Activated CD4-positive, CD25-positive, alpha-beta regulatory T cell treated with anti-CD3 and anti-CD28 coated beads, Interleukin-2, amount 50 U/mL, for 16 hours (primary cell): ENCODE measurements at regions not wholly inside any gene's neighbourhood (a gene's known extent, or its start where the extent isn't known, plus 50 kb on each side); places are given as distances from the start of the nearest gene placed in this dataset.

Experiments used
- DNase-seq: peaks from one replicate; pipeline ENCODE4 v3.0.0-alpha.2; 2020; ENCODE audit warnings: low read depth, low spot score

DNA sequence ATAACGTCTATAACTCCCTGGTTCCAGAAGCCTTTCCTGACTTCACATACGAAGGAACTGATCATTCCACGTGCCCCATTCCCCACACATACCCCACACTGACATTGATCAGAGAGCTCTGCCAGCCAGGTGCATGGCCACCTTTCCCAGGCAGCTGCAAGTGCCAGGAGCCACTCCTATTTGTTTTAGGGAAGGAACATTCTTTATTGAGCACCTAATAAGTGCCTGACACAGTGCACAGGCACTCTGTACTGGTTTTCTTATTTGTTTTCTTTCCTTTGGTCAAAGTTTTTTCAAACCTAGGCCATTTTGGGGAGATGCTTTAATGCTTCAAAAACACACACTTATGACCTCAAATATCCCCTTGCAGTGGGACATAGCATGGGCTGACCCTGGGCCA lies 50.0 kb downstream of the PITPNM2 start:
- DNase-seq, result no peak

DNA sequence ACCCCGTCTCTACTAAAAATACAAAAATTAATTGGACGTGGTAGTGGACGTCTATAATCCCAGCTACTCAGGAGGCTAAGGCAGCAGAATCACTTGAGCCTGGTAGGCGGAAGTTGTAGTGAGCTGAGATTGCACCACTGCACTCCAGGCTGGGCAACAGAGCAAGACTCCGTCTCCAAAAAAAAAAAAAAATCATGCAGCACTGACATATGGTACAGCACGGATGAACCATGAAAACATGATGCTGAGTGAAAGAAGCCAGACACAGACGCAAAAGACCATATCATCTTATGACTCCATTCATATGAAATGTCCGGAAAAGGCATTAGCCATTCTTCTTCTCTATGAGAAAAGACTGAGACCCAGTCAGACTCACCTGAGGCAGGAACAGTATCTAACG lies 50.4 kb downstream of the PITPNM2 start:
- no peak for DNase-seq

DNA sequence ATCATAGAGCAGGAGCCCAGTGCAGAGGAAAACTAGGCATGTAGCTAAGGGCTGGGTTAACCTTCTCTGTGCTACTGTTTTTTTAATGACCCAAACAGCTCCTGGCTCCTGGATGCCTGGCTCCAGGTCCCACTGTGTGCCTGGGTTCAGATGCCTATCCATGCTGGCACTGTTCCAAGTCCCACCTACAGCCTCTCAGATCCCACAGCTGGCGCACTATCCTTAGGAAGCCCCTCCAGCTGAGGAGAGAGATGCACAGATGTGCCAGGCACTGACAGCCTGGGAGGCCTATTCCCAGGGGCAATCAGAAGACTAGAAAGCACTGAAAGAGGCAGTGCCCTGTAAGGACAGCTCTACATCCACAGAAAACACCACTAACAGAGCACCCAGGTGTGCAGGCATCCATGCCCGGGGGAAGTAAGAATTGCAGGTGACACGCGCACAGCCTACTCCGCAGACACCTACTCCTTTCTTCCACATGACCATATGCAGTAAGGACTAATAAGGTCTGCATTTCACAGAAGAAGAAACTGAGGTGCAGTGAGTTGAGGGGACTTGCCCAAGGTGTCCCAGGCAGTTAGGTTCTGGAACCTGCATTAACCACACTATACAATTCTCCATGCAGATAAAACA lies 51.2 kb downstream of the PITPNM2 start:
- no peak for DNase-seq

DNA sequence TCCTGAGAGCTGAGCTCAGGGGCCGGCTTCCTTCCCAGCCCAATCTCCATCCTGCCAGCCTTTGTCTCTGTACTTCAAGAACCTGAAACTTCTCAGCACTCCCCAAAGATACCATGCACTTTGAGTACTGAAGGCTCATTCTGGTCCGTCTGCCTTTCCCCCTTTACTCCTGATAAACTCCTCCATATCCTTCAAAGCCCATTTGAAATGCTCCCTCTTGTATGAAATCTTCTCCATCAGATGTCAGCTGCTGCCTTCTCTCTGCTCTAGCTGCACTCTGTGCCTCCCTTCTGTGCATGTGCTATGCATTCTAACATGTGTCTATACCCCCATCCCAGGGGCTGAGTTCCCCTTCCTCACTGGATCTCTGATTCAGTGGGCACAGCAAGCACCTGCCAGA lies 52.1 kb downstream of the PITPNM2 start:
- DNase-seq, result no peak

DNA sequence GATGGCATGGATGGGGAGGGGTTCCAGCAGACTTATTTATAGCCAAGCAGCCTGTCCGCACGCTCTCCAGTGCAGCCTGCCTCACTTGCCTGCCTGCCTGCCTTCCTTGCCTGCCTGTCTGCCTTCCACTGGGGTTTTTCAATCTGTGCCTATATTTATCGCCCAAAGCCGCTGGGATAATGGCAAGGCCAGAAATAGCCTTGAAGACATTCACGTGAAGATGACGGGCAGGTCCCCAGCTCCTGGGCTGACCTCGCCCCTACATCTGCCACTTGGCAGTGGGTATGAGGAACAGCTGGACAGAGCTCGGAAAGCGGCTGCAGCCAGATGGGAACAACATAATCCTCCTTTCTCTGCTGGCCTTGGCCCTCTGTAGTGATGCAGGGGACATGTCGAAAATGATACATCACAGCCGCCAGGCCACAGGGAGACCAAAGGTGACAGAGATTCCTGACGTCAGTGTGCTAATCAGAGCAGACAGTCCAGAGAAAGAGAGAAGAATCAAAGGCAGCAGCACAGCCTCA lies 53.3 kb downstream of the PITPNM2 start:
- no peak for DNase-seq

DNA sequence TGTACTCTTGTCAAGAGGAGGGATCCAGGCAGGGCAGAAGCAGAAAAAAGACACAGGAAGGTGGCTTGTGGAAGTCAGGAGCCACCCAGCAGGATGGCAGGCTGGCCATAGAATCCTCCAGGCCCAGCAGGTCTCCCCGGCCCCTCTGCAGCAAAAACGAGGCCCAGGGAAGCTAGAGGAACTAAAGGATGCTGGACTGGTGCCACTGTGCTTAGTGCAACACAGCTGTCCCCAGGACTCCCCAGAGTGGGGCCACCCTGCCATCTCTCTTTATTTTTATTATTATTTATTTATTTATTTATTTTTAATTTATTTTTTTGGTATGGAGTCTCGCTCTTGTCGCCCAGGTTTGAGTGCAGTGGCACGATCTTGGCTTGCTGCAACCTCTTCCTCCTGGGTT lies 54.1 kb downstream of the PITPNM2 start:
- no peak for DNase-seq

DNA sequence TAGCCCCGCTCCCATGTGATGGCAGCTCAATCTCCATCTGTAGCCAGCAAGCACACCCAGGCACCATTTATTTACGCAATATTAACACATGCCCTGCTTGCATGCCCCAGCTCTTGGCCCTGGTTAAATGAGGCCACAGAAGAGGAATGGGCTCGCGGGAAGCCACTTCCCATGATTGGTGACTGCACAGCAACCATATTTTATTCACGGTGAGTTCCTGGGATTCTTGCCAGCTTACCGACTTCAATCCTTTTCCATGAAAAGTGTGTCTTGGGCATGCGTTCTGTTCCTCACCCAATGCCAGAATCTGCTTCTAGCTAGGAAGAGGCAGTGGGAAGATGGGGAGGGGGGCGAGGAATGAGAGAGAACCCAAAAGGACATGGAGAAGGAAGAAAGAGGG lies 54.7 kb downstream of the PITPNM2 start:
- no peak for DNase-seq

DNA sequence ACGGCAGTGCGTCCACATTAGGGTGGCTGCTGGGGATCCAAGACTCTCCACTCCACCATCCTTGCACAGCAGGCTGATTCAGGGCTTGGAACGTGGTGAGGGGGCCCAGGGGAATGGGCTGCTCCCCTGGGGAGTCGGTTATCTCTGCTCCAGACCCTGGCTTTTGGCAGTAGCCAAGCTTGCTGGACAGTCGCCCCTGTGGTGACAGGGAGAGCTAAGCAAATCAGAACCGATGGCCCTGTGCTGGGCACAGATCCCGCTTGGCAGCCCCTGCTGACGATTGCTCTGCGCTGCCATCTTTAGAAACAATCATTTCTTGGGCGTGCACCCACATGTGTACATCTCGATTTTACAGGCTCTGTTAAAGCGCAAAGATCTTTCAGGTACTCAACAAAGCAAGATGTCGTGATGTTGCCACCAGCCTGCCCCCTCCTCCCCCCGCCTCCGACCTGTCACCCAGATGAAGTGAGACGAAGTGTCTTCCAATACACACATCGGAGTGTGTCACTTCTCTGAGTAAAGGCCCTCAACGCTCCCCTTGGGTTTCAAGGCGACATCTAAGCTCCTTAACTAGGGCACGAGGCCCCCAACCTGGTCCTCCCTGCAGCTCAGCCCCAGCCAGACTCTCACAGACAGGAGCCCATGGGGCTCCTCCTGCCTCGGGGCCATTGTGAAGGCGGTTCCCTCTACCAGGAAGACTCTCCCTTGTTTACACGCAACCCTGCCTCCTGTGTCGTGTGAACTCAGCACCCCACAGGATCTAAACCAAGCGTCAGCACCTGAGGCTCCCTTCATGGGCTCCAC lies 55.6 kb downstream of the PITPNM2 start:
- no peak for DNase-seq

DNA sequence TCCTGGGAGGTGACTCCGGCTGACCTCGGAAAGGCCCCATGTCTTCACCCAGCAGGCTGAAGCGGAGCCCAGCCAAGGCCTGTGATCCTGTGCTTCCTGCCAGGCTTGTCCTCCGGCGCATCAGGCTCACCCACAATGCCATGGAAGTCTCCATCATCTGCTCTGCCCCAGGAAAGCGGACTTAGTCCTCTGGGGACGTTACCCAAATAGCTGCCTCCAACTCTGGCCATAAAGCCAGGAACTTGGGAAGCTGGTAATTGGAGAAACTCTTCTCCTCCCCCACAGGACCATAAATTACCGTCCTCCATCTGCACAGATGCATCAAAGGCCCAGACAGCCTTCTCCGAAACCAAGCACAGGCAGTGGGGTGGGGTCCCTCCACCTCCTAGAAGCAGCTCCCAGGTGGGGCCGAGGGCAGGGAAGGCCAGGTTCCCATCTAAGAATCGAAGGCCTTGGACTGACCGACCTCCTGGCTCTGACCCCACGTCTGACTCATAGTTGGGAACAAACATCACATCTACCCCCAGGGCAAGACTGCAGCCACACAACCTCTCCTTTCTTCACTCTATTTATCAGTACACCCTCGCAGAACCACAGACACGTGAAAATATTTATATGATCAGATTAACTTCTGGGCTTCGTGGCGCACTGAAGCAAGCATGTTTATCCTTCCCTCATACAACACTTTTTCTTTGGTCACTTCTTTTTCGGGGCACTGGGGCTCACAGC lies 56.4 kb downstream of the PITPNM2 start:
- DNase-seq, result no peak

DNA sequence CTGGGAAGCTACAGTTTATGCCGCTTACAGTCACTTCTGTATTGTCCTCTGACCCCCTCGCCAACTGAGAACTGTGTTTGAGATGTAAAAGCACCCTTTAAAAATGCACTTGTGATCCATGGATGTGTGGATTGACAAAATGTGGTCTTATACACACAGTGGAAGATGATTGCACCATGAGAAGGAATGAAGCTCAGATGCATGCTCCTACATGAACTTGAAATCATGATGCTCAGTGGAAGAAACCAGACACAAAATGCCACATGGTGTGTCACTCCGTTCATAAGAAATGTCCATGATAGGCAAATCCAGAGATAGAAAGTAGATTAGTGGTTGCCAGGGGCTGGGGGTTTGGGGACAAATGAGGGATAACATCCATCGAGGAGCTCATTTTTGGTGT lies 58.0 kb downstream of the PITPNM2 start:
- DNase-seq, result no peak

DNA sequence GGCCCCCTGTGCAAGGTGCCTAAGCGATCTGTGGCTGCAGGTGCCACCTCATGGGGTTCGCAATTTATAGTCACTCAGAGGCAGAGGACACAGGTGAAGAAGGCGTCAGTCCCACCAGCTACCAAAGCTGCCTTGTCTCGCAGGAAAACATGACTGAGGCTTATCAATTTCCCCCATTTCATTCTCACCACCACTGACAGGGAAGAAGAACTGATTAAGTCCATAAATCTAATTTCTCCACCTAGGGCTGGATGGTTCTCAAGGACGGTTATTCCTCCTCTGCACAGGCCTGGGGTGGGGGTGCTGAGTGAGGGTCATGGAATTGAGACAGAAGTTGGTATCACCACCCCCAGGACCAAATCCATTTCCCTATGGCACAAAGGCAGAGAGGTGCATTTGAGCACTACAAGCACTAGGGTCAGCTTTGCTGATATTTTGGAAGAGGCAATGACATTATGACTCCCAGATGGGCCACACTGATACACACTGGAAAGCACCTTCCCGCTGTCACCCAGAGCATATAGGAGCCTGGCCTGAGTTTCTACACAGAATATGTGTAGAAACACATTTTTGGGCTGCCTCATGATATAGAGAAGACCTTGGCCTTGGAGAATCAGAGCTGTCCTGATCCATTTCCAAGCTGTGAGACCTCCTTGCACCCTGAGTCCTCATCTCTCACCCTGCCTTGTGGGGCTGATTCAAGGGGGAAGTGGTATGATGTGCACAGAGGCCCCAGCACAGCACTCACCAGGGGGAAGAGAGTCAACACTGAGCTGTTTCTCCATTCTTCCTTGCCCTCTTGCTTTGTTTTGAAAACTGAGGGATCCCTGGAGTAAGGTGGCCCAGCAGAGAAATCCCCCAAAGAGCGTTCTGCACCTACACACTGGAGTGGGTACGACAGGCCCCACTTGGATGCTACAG lies 59.4 kb downstream of the PITPNM2 start:
- DNase-seq, result no peak

DNA sequence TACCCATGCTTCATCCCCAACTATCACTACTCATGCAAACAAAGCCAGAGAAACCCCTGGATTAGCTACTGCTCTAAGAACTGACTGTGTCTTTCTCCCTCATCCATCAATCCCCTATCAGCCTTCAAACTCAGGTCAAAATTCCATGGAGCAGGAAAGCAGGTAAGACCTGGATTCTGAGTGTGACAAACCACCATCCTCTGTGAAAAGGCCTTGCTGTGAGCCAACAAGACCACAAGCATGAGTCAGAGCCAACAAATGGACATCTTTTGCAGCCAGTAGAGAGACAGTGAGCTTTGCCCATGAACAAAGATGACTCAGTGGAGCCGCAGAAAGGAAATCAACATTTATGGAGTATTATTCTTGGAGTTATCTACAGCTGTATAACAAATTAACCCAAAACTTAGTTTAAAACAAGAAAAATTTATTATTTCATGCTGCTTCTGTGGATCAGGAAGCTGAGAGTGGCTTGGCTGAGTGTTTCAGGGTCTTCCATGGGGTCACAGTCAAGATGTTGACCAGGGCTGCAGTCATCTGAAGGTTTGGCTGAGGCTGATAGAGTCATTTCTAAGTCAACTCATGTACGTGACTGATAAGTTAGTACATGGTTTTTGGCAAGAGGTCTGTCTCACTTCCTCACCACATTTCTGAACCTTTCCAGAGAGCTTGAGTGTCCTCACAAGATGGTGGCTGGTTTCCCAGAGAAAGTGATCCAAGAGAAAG lies 61.1 kb downstream of the PITPNM2 start:
- no peak for DNase-seq

DNA sequence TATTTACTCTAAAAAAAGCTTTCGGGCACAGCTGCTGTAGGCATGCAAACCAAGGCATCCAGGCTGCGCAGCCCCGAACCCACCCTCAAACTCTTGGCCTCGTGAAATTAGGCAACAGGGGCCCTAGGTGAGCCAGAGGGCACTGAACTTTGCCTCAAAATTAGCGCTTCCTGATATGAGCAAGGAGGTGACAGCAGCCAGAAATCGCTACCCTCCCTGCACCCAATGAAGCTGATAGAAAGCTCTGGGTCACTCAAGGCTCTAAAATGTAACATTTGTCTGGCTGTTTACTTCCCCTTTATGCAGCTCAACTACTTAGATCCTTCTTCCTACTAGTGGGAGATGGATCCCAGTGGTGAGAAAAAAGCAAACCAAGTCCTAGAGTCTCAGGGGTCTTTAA lies 61.8 kb downstream of the PITPNM2 start:
- no peak for DNase-seq

DNA sequence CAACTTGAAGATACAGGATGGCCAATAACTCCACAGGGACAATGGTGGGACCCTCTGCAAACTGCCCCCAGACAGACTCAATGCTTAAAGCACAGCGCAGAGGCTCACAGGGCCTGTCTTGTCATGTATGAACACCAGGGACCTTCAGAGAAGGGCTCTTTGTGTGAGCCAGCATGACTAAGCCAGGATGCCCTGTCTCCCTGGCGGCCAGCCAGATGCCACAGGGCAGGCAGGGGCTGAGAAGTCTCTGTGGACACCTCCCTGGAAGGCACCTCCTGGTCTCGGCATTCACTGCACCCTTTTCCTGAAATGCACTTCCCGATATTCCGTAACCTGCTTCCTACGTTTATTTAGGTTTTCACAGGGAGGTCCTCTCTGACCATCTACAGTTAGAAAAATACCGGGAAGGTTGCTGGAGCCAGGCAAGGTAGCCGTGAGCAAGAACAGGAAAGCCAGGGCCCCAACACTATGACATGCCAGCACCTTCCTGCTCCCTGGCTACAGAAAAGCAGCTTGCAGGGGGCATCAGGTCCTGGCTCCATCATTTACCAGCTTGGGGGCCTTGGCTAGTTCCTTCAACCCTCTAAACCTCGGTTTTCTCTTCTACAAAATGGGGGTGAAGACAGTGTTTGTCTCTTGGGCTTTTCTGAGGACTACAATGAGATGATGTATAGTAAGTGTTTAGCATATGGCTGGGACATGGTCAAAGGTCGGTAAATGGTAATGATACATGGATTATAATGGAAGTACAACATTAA lies 65.0 kb downstream of the PITPNM2 start:
- DNase-seq, result no peak

DNA sequence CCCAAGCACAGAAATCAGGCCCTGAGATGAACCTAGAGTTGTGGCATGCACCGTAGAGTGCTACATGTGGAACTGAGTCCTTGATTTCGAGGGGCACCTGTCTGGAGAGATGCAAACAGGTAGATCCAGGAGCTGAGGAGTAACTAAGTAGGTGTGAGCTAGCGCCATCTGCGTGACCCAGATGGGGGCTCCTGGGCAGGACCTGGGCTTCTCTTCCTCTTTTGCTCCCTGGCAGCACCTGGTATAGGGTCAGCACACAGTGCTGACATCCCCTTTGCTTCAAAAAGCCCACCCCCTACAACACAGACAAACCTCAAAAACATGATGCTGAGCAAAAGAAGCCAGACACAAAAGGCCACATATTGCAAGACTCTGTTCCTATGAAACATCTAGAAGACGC lies 65.8 kb downstream of the PITPNM2 start:
- DNase-seq, result no peak

DNA sequence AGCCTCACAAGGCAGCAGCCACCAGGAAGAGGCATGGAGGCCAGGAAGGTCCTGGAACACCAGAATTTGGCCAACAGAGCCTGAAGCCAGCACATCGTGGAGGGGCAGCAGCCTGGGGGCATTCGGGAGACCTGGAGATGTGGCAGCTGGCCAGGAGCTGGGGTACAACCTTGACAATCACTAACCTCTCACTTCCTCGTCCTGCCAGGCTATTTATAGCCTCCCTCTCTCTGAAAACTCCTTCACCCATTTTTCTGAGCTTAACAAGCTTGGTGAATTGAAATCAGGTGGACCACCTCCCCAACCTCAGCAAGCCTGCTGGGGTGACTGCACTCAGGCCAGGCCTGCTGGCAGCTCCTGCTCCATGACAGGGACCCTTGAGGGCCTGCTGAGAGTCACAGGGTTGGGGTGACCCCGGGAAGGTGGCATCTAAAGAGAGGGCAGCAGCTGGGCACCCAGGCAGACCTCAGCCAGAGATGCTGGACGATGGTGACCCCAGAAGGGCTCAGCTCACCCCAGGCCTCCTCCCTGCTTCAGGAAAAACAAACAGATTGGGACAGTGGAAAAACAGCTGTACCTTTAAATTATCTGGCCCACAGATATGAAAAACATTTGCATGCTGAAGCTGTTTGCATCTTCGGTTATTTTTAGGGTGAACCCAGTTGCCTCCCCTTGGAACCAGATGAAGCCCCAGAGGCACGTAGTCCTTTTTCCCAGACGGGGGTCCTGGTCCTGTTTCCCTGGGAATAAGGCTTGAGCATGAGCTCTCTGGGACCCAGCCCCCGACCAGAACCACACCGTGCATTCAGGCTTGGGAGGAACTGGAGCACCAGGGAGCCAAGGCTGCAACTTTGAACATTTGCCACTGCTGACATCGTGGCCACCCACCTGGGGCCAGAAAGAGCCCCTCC lies 67.0 kb downstream of the PITPNM2 start:
- DNase-seq, result no peak

DNA sequence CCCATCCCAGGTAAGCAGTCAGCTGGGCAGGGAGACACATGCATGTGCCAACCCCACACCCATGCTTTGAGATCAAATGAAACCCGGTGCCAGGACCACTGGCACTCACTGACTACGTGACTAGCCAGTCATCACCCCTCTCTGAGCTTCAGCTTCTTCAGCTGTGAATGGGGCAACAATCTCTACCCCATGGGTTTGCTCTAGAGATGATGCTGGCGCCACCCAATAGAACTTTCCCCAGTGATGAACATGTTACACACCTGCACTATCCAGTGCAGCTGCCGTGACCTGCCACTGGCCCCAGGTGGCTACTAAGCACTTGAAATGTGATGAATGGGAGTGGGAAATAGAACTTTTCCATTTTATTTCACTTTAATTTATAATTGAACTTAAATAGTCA lies 70.3 kb downstream of the PITPNM2 start:
- DNase-seq, result no peak

DNA sequence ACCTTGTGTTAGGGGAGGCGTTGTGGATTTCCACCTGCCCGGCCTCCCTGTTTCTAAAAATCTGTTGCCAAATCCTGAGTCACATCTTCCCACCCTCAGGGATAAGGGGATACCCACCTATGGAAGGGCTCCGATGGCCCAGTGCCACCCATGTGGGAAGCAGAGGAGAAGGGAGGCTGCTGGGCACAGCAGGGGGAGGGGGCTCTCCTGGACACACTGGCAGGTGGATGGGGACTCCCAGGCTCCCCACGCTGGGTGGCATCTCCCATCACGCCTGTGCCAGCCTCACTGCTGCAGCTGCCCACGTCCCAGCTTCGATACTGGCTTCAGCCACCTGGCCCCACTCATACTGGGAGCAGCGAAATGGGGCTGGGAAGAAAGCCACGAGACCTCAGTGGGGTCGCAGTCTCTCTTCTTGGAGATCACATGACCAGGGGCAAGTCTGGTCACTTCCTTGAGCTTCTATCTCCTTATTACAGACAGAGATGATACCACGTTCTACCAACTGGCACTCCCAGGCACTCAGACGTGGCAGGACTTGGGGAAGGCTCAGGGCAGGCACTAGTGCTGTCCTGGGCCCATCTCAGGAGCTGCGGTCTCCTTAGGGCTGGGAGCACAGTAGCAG lies 72.2 kb downstream of the PITPNM2 start:
- DNase-seq, result no peak

DNA sequence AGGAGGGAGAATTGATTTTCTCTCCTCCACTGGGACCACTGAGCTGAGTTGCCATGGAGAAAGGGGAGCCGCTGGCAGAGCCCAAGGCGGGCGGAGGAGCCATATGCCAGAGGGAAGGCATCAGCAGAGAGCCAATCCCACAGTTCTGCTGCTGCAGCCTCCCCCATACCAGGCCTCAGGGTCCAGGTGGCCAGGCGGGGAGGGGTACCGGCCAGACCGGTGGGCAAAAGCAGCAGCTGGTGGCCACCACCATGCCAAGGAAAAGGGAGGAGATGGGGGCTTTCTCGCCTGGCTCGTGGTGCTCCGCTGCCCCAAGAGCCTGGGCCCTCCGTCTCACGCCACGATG lies 72.8 kb downstream of the PITPNM2 start:
- DNase-seq, result no peak
